RWPE1 (cell line): ENCODE measurements at regions not wholly inside any gene's neighbourhood (a gene's known extent, or its start where the extent isn't known, plus 50 kb on each side); places are given as distances from the start of the nearest gene placed in this dataset.
"Not testable (repeated sequence)": the region's sequence is repeated elsewhere in the genome, so short reads cannot be mapped to it uniquely, and the experiment has no call there.

Source experiments
- CTCF ChIA-PET: fragments of 350-600 bp; sonication (Branson Sonifier 250); formaldehyde crosslinking; extraction: SDS; loops from one replicate; lab custom pipeline; 2021; lab: Yijun Ruan, JAX
- POLR2A ChIA-PET: fragments of 400-600 bp; formaldehyde crosslinking; extraction: SDS; loops from one replicate; lab custom pipeline; 2020; ENCODE audit warnings: antibody characterized with exemption; ENCODE audit not compliant: low non-redundant PET; lab: Yijun Ruan, JAX
- DNase-seq: peaks from one replicate; pipeline ENCODE4 v3.0.0; 2012; ENCODE audit warnings: low spot score
- H3K27ac ChIP-seq: fragments of 450-650 bp; 2 replicates; pipeline ENCODE4 v1.5.1; 2017
- TF ChIP-seq, protein P1 (sequence below): fragments of 450-650 bp; conservative IDR thresholded peaks from 2 replicates; pipeline ENCODE4 v1.5.1; 2017; ENCODE audit warnings: low read depth, mild to moderate bottlenecking

DNA sequence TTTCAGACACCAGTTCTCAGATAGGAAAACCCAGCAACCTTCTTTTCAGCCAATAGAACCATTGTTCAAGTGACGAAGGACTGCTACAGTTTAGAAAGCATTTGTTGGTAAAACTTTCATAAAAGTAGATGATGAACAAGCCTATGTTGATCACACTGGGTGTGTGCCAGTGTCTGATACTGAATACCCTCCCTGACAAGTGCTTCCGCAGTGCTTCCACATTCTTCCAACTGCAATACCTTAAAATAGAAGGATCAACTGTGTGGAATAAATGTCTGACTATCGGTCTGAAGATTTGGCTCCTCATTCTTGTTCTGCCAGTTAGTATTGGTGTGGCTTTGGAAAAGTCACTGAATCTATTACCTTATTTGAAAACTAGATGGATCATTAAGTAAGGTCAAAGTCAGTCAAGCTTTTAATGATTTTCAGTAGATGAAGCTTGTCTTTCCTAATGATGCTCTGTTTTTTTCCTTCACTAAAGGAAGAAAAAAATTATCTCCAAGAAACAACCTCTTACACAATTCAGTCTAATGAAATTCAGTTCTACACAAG lies 479.4 kb upstream of the CBLB start:
- H3K27ac ChIP-seq: no peak overlapping the region
- TF ChIP-seq, protein P1, sequence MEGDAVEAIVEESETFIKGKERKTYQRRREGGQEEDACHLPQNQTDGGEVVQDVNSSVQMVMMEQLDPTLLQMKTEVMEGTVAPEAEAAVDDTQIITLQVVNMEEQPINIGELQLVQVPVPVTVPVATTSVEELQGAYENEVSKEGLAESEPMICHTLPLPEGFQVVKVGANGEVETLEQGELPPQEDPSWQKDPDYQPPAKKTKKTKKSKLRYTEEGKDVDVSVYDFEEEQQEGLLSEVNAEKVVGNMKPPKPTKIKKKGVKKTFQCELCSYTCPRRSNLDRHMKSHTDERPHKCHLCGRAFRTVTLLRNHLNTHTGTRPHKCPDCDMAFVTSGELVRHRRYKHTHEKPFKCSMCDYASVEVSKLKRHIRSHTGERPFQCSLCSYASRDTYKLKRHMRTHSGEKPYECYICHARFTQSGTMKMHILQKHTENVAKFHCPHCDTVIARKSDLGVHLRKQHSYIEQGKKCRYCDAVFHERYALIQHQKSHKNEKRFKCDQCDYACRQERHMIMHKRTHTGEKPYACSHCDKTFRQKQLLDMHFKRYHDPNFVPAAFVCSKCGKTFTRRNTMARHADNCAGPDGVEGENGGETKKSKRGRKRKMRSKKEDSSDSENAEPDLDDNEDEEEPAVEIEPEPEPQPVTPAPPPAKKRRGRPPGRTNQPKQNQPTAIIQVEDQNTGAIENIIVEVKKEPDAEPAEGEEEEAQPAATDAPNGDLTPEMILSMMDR: no peak
- ChIA-PET CTCF (no interaction called here), POLR2A (no interaction called here)
- no peak for DNase-seq

DNA sequence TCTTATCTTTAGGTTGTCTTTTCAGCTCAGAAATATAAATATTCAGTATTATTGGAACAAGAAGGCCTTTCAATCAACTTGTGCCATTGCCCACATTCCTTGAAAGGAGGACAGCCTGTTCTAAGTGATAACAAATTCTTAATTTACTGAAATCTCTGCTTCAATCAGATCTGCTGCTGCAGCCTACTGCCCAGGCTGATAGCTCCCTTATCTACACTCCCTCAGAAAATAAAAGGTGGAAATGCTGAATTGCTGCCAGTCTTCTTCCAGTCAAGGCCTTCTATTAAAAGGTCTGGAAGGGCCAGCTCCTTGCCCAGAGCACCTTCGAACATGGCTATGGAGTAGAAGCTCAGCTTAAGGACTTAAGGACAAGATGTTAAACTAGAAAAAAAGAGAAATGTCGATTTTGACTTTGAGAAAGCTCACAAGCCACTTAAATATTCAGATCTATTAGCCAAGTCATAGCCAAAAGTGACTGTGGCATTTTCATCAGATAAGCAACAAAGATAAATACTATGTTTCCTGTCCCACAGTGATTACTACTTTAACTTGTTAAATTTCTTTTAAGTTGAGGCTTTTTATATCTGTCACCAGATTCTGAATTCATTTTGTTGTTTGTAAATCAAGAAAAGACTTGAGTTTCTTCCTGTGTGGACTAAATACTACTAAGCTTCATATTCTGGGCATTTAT lies 480.5 kb upstream of the CBLB start:
- ChIA-PET POLR2A (no interaction called here), CTCF (interaction anchor here (0.7 kb wide), 1 partner anchor 14 kb away, joined by 3 read pairs; no protein-coding TSS in a partner anchor)
- TF ChIP-seq, protein P1: no peak
- DNase-seq: no peak
- H3K27ac ChIP-seq: no peak overlapping the region

DNA sequence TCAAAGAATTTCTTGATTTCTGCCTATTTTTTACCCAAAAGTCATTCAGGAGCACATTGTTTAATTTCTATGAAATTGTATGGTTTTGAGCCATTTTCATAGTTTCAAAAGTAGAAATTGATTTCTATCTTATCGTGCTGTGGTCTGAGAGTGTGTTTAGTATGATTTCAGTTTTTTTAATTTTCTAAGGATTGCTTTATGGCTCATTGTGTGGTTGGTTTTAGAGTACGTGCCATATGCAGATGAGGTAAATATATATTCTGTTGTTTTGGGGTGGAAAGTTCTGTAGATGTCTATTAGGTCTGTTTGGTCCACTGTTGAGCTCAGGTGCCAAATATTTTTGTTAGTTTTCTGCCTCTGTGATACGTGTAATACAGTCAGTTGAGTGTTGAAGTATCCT lies 487.1 kb upstream of the CBLB start:
- ChIA-PET POLR2A (no interaction called here), CTCF (no interaction called here)
- TF ChIP-seq, protein P1: no peak
- no peak overlapping the region for H3K27ac ChIP-seq
- DNase-seq: no peak

DNA sequence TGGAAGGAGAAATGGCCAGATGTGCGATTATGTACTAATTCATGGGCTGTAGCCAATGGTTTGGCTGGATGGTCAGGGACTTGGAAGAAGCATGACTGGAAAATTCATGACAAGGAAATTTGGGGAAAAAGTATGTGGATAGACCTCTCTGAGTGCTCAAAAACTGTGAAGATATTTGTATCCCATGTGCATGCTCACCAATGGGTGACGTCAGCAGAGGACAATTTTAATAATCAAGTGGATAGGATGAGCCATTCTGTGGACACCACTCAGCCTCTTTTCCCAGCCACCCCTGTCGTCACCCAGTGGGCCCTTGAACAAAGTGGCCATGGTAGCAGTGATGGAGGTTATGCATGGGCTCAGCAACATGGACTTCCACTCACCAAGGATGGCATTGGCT lies 490.9 kb upstream of the CBLB start:
- DNase-seq: no peak
- H3K27ac ChIP-seq: no peak overlapping the region
- ChIA-PET CTCF (no interaction called here), POLR2A (no interaction called here)
- TF ChIP-seq, protein P1: no peak

DNA sequence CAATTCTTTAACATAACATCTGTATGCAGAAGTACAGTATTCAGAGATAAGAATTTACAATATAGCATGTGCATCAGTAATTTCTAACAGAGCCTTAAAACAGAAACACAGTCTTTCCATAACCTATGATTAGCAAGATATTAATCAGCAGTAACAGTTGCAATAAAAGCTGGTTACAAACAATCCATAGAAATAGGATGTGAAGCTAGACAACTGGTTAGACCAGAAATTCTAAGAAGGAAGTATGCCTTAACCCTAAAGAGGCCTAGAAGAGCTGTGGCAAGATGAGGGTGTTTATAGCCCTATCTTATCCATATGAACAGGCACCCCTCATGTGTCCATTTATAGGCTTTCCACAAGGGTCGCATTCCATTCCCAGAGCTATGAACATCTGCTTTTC lies 492.1 kb upstream of the CBLB start:
- H3K27ac ChIP-seq, POLR2A ChIA-PET, DNase-seq, CTCF ChIA-PET: not testable (repeated sequence)

DNA sequence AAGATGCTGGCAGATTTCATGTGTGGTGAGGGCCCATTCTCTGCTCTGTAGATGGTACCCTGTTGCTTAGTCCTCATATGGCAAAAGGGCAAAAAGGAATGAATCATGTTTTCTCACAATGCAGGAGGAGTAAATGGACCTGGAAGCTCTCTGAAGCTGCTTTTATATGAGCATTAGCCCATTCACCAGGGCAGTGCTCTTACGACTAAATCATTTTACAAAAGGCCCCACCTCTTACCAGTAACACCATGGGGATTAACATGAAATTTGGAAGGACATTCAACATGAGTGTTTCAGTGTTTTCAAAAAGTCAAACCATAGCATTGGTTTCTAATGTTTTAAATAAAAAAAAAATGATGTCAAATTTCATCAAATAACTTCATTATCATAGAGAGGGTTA lies 495.7 kb upstream of the CBLB start:
- TF ChIP-seq, protein P1: no peak
- ChIA-PET CTCF (no interaction called here), POLR2A (no interaction called here)
- no peak for DNase-seq
- no peak overlapping the region for H3K27ac ChIP-seq

DNA sequence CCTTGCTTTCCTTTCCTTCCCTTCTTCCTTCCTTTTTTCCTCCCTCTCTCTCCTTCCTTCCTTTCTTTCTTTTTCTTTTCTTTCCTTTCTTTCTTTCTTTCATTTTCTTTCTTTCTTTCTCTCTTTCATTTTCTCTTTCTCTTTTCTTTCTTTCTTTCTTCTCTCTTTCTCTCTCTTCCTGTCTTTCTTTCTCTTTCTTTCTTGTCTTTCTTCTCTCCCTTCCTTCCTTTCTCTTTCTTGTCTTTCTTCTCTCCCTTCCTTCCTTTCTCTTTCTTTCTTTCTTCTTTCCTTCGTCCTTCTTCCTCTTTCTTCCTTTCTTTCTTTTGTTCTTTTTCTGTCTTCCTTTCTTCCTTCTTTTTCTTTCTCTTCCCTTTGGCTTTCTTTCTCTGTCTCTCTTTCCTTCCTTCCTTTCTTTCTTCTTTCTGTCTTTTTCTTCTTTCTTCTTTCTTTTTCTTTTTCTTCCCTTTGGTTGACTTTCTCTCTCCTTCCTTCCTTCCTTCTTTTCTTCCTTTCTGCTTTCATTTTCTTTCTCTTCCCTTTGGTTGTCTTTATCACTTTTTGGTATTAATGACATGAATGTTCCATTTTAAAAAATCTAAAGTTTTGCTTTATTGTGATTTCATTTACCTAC lies 496.4 kb upstream of the CBLB start:
- no peak for DNase-seq
- TF ChIP-seq, protein P1: no peak
- H3K27ac ChIP-seq: no peak overlapping the region
- ChIA-PET POLR2A (no interaction called here), CTCF (no interaction called here)
